SH-SY5Y (cell line): ENCODE measurements at regions not wholly inside any gene's neighbourhood (a gene's known extent, or its start where the extent isn't known, plus 50 kb on each side); places are given as distances from the start of the nearest gene placed in this dataset.

Experiments
- GATA2 ChIP-seq: IDR thresholded peaks from 2 replicates; pipeline ENCODE4 v1.6.1; 2011; ENCODE audit warnings: mild to moderate bottlenecking, low read depth, low read length
- GATA3 ChIP-seq: IDR thresholded peaks from 2 replicates; pipeline ENCODE4 v1.6.1; 2011; ENCODE audit warnings: low read depth, mild to moderate bottlenecking, low read length, moderate library complexity

GRCh38 chr2:147327613-147328012, 517.2 kb upstream of the ACVR2A start:
- TF ChIP-seq GATA2: no peak
- TF ChIP-seq GATA3: no peak
